Activated CD4-positive, alpha-beta T cell treated with anti-CD3 and anti-CD28 coated beads, Interleukin-2, amount 50 U/mL, for 1 hour (primary cell): ENCODE measurements at regions not wholly inside any gene's neighbourhood (a gene's known extent, or its start where the extent isn't known, plus 50 kb on each side); places are given as distances from the start of the nearest gene placed in this dataset.

ENCODE experiments used
- DNase-seq: peaks from one replicate; pipeline ENCODE4 v3.0.0-alpha.2; 2020

- no peak for DNase-seq
These were observed 52.0 kb upstream of the RPL11 start for GRCh38 chr1:23639460-23640095.

- no peak for DNase-seq
These were observed 52.8 kb upstream of the RPL11 start for GRCh38 chr1:23638786-23639241.

DNA sequence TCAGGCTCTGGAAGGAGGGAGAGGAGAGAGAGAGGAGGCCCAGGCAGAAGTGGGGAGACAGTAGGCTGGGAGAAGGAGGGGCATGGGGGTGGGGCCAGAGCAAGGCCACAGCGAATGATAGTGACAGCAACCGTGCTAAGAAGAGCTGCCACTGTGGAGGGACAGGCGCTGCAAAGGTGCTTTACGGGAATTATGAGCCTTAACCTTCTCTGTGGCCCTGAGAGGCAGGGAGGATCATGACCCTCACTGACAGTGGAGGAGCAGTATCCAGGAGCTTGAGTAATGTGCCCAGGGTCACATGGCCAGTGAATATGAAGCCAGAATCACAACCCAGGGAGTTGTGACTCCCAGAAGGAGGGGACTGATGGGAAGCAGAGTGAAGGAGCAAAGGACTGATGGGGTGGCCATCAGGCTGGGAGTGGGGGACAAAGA lies 53.4 kb upstream of the RPL11 start:
- DNase-seq = no peak

DNA sequence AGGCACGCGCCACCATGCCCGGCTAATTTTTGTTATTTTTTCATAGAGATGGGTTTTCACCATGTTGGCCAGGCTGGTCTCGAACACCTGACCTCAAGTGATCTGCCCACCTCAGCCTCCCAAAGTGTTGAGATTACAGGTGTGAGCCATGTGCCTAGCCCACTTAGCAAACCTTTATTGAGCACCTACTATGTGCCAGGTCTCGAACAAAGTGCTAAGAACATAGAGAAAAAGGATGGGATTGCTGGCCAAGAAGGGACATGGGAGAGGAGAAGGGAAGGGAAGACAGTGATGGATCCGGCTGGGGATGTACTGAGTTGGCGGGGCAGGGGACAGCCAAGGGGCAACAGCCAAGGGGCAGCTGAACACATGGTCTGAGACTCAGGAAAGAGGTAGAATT lies 55.6 kb upstream of the RPL11 start:
- DNase-seq = no peak

DNA sequence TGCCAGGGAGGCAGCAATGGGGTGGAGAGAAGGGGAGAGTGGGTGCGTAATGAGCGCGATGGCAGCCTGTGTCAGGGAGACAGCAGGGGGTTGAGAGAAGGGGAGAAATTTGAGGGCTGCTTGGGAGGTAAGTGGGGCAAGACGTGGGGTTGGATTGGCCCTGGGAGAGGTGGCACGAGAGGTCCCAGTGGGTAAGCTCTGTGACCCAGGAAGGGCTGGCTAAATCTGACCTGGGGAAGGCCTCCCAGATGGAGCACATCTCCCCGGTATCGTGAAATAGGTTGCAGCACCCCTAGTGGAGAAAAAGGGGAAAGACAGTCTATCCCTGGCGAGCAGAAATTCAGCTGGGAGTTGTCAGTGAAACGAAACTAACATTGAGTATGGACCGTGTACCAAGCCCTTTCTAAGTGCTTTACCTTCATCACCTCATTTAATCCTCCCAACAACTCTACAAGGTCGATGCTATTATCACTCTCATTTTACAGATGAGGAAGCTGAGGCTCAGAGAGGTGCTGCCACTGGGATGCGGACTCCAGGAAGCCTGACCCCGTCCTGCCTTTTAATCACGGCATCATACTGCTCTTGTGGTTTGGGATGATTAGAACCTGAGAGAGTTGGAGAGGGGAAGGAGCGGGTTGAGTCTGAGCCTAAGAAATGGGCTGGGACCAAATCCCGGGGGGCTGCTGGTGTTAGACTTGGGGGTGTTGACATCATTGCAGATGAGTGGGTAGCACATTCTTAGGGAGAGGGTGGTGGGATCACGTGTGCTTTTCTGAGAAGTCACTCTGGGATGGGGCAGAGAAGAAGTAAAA lies 56.6 kb upstream of the RPL11 start:
- peak; percentile 44 for DNase-seq

GRCh38 chr1:23634518-23634839 lies 57.1 kb upstream of the RPL11 start:
- DNase-seq = no peak

GRCh38 chr1:23632479-23633160 lies 59.0 kb upstream of the RPL11 start:
- no peak for DNase-seq

DNA sequence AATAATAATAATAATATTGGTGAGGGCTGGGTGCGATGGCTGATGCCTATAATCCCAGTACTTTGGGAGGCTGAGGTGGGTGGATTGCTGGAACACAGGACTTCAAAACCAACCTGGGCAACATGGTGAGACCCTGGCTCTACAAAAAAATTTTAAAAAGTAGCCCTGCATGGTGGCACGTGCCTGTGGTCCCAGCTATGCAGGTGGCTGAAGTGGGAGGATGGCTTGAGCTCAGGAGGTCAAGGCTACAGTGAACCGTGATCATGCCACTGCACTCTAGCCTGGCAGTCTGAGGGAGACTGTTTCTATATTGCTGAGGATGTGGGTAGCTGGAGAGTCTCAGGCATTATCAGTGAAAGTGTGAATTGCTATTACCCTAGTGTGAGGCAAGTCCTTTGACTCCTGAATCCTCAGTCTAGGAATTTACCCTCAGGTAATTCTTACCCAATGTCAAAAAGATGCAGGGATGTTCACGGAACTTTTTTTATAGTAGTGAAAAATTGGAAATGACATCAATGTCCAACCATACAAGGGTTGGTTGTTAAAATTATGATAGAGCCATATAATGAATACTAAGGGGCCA lies 61.8 kb upstream of the RPL11 start:
- no peak for DNase-seq

DNA sequence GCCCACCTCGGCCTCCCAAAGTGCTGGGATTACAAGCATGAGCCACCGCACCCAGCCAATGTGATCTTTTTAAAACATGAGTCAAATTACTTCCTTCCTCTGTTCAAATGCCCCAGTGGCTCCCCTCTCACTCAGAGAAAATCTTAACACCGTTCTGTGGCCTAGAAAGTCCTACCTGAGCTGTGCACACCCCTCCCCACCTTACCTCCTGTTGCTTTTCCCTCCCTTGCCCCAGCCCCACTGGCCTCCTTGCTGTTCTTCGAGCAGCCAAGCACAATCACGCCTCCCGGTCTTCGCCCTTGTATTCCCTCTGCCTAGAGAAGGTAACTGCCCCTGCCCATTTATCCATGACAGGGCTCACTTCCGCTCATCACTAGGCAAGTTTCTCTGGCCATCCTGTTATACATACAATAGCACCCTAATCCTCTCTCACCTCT lies 62.6 kb upstream of the RPL11 start:
- DNase-seq = no peak

- no peak for DNase-seq
These were observed 64.4 kb upstream of the RPL11 start for GRCh38 chr1:23627069-23627735.

GRCh38 chr1:23625929-23626535 lies 65.6 kb upstream of the RPL11 start:
- DNase-seq = no peak

DNA sequence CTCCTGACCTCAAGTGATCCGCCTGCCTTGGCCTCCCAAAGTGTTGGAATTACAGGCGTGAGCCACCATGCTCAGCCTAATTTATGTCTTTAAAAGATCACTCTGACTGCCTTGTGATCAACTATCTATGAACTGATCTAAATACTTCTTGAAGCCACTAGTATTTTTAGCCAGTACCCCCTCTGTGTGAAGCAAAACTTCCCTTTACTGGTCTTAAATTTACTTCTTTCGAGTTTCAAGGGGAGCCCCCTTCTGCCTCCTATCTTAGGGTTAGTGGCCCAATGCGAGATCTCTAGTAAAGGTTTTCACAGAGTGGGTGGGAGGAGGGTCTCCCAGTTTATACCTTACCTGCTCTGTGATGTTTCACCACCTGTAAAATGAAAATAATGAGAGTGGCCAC lies 66.1 kb upstream of the RPL11 start:
- DNase-seq = no peak

DNA sequence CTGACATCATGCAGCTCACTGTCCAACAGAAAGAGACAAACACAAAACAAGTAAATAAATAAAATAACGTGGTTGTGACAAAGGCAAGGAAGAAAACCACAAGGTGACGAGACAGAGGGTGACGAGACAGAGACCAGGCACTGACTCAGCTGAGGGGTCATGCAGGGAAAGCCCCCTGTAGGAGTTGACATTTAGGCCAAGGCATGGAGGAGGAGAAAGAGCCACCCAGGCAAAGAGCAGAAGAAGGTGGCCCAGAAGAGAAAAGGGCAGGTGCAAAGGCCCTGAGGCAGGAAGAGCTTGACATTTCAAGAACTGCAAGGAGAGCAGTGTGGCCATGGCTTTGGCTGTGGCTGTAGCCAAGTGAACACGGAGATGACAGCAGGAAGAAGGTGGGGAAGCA lies 65.1 kb upstream of the ID3 start:
- no peak for DNase-seq

DNA sequence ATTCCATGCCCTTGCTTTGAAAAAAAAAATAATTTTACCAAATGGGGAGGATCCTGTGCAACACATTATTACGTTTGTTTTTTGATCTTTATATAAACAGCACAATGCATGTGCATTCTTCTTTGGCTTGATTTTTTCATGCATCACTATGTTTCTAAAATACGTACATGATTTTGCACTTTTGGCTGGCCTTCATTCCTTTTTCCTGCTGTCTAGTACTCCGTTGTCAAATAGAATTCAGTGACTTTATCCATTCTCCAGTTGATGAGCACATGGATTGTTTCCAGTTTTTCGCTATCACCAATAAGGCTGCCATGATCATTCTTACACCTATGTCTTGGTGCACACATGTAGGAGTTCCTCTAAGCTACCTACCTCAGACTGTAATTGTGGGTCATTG lies 63.0 kb upstream of the ID3 start:
- DNase-seq = no peak

DNA sequence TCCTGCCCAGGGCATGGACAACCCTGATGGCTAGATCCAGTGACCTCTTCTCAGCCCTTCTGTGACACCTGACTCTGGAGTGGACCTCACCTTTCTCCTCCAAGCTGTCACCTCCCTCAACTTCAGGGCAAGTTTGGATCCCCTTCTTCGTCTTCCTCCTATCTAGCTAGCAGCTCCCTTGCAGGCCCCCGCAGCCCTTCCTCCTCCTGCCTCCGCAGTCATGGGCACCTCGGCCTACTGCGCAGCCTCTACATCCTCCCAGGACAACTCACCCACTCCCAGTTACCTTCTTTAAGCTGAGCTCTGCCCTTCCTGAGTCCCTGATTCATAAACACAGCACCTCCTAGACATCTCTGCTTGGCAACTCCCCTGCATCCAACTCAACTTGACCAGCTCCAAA lies 61.3 kb upstream of the ID3 start:
- DNase-seq = no peak

GRCh38 chr1:23619299-23620188 lies 60.2 kb upstream of the ID3 start:
- peak; percentile 84 for DNase-seq

DNA sequence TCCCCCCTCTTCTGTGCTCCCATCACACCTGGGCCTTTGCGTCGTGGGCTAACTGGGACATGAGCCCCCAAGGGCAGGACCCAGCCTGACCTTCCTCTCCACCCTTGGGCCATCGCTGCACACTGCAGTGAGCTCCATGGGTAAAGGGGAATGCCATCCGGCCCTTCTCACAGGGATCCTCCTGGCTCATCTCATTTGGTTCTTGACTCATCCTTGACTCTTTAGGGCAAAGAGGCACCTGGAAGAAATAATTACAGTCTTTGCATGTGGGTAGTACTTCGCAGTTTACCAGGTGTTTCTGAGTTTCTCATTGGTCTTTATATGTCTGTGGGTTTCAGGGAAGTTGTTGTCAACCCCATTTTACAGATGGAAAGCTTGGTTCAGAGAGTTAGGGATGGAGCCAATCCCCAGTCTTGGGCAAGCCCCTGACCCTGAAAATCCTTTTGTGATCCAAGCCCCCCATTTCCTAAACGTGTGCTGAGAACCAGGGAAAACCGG lies 59.3 kb upstream of the ID3 start:
- no peak for DNase-seq

GRCh38 chr1:23617084-23617521 lies 57.8 kb upstream of the ID3 start:
- DNase-seq = no peak

- no peak for DNase-seq
These were observed 57.1 kb upstream of the ID3 start for GRCh38 chr1:23616292-23616824.

GRCh38 chr1:23615852-23616251 lies 56.6 kb upstream of the ID3 start:
- no peak for DNase-seq

DNA sequence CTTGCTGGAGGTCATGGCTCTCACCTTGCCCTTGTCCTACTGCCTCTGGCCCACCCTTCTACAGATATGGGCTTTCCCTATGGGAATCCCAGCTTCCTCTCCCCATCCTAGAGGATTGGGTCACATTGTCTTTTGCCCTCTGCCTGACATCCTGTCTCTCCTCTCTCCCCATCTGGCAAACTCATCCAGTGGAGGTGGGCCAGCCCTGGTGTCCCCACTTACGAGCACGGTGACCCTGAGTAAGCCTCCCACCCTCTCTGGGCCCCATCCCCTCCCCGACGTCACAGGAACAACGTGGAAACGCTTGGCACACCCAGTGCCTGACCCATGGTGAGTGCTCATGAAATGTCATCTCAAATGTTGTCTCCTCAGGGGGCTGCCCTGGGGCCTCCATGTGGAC lies 56.1 kb upstream of the ID3 start:
- no peak for DNase-seq
